Endothelial cell of umbilical vein (primary cell): ENCODE measurements at regions not wholly inside any gene's neighbourhood (a gene's known extent, or its start where the extent isn't known, plus 50 kb on each side); places are given as distances from the start of the nearest gene placed in this dataset.

Experiments
- BruUV-seq: library from RNA; stranded (reverse); fragments of 400-500 nt; replicated peaks from 2 replicates; lab custom pipeline; 2021; lab: Mats Ljungman, UMichigan
- CTCF ChIA-PET: fragments of 300-600, 350-600 bp; sonication (Branson Sonifier 250); formaldehyde crosslinking; loops from one replicate; lab custom pipeline; 2021; ENCODE audit warnings: antibody characterized with exemption, inconsistent platforms; lab: Charles Lee
- POLR2A ChIA-PET: fragments of 300-600, 350-600 bp; sonication (Branson Sonifier 250); formaldehyde crosslinking; loops from one replicate; lab custom pipeline; 2021; ENCODE audit warnings: antibody characterized with exemption, inconsistent platforms; lab: Charles Lee
- DNase-seq: peaks from one replicate; pipeline ENCODE4 v3.0.0-alpha.2; 2011; ENCODE audit warnings: low read depth, low spot score
- FAIRE-seq: peaks from 2 replicates; lab custom pipeline; 2011; peaks lifted over from hg19 to GRCh38; lab: Jason Lieb, UNC
- H2AFZ ChIP-seq: 2 replicates; pipeline ENCODE4 v1.6.0; 2012; ENCODE audit warnings: low read depth, low read length, control low read depth, inconsistent platforms
- H3K27ac ChIP-seq: 2 replicates; pipeline ENCODE4 v1.5.1; 2011; ENCODE audit warnings: low read depth, mild to moderate bottlenecking, control low read depth, low read length, moderate library complexity; ENCODE audit not compliant: insufficient read depth
- H3K27me3 ChIP-seq, 2 experiments: 2 replicates each; pipeline versions ENCODE4 v1.6.0 to v1.6.1; 2011; ENCODE audit warnings: low read length in 2 of 2, mixed read lengths in 1 of 2; ENCODE audit not compliant: control insufficient read depth in 2 of 2, insufficient read depth in 2 of 2
- H3K36me3 ChIP-seq, 2 experiments: 2 replicates in 1 of 2; 3 replicates in 1 of 2; pipeline ENCODE4 v1.5.1; 2011; ENCODE audit warnings: low read length in 2 of 2, mild to moderate bottlenecking in 1 of 2, moderate library complexity in 1 of 2; ENCODE audit not compliant: control insufficient read depth in 2 of 2, insufficient read depth in 2 of 2; ENCODE audit errors: extremely low read depth in 1 of 2
- H3K4me1 ChIP-seq: 3 replicates; pipeline ENCODE4 v1.5.1; 2011; ENCODE audit warnings: mild to moderate bottlenecking, low read length; ENCODE audit not compliant: control insufficient read depth, insufficient read depth; ENCODE audit errors: extremely low read depth
- H3K4me2 ChIP-seq: 2 replicates; pipeline ENCODE4 v1.6.1; 2011; ENCODE audit warnings: low read length, control low read depth, mixed read lengths; ENCODE audit not compliant: insufficient read depth
- H3K4me3 ChIP-seq, 3 experiments: fragments of 200-600 bp in 1 of 3; sonication (generic), shearing (Covaris generic) in 1 of 3; replicated peaks in 1 of 3; 2 replicates each; pipeline ENCODE4 v1.5.1; 2011 to 2016; ENCODE audit warnings: control low read depth in 3 of 3, low read length in 3 of 3, mild to moderate bottlenecking in 2 of 3, inconsistent platforms in 1 of 3, low read depth in 1 of 3, moderate library complexity in 1 of 3; ENCODE audit not compliant: insufficient read depth in 1 of 3
- H3K79me2 ChIP-seq: 2 replicates; pipeline ENCODE4 v1.6.0; 2012; ENCODE audit warnings: low read length, inconsistent platforms; ENCODE audit not compliant: control insufficient read depth, insufficient read depth
- H3K9ac ChIP-seq: replicated peaks from 2 replicates; pipeline ENCODE3; 2011; ENCODE audit warnings: low read length, control low read depth; ENCODE audit not compliant: insufficient read depth; ENCODE audit errors: extremely low read depth
- H3K9me1 ChIP-seq: replicated peaks from 3 replicates; pipeline ENCODE4 v1.6.0; 2011; ENCODE audit warnings: mild to moderate bottlenecking, low read length; ENCODE audit not compliant: control insufficient read depth, insufficient read depth; ENCODE audit errors: extremely low read depth
- H3K9me3 ChIP-seq: replicated peaks from 2 replicates; pipeline ENCODE4 v1.5.1; 2012; ENCODE audit warnings: low read length, inconsistent platforms; ENCODE audit not compliant: control insufficient read depth, insufficient read depth
- H4K20me1 ChIP-seq: replicated peaks from 2 replicates; pipeline ENCODE3; 2011; ENCODE audit warnings: mild to moderate bottlenecking, low read length; ENCODE audit not compliant: control insufficient read depth, insufficient read depth; ENCODE audit errors: extremely low read depth
- MYC ChIP-seq: IDR thresholded peaks from one replicate; pipeline ENCODE4 v1.6.1; 2011; ENCODE audit warnings: mild to moderate bottlenecking, low read depth, low read length
- dilution Hi-C: fragments of 300-500 bp; cut with MboI; formaldehyde crosslinking; loops from one replicate; pipeline ENCODE4 v1.15.0; 2019; ENCODE audit warnings: low sequenced_read_pairs; ENCODE audit not compliant: extremely low pct_ligation_motif_present
- intact Hi-C: fragments of 100-400 bp; cut with micrococcal nuclease; formaldehyde crosslinking; loops from one replicate; pipeline ENCODE4 v1.10.0; 2022
- TF ChIP-seq, protein P1 (sequence below): IDR thresholded peaks from 2 replicates; pipeline ENCODE4 v1.6.1; 2011; ENCODE audit not compliant: insufficient read depth, insufficient read length

GRCh38 chr2:19496646-19497045 is 138.2 kb upstream of the OSR1 start:
- H2AFZ ChIP-seq: no peak overlapping the region
- no peaks in the 10 kb centered on the region for H3K36me3 ChIP-seq
- no peak overlapping the region for H3K4me3 ChIP-seq
- no peaks in the 10 kb centered on the region for H4K20me1 ChIP-seq
- H3K27me3 ChIP-seq: no peaks in the 10 kb centered on the region
- ChIA-PET CTCF (interaction anchor here (1.2 to 1.6 kb wide), 2 partner anchors 10 to 12 kb away, joined by 3 to 4 read pairs; no protein-coding TSS in a partner anchor), POLR2A (no interaction called here)
- no peaks in the 10 kb centered on the region for H3K9me1 ChIP-seq
- DNase-seq (no peak), FAIRE-seq (no peak)
- intact Hi-C loops (no loop called here), dilution Hi-C loops (no loop called here)
- H3K4me2 ChIP-seq: no peak overlapping the region
- no peaks in the 10 kb centered on the region for H3K4me1 ChIP-seq
- H3K9me3 ChIP-seq: no peaks in the 10 kb centered on the region
- no peaks in the 10 kb centered on the region for H3K79me2 ChIP-seq
- H3K27ac ChIP-seq: no peak overlapping the region
- no TSS peak for BruUV-seq
- TF ChIP-seq MYC: no peak
- no peak overlapping the region for H3K9ac ChIP-seq

GRCh38 chr2:19494241-19494640 is 135.8 kb upstream of the OSR1 start:
- no peaks in the 10 kb centered on the region for H3K9me1 ChIP-seq
- no peaks in the 10 kb centered on the region for H3K27me3 ChIP-seq
- no peaks in the 10 kb centered on the region for H3K9me3 ChIP-seq
- no peaks in the 10 kb centered on the region for H3K36me3 ChIP-seq
- no peak for DNase-seq
- no peaks in the 10 kb centered on the region for H3K79me2 ChIP-seq
- no peak overlapping the region for H3K27ac ChIP-seq
- H3K4me3 ChIP-seq: no peak overlapping the region
- BruUV-seq: no TSS peak
- H4K20me1 ChIP-seq: no peaks in the 10 kb centered on the region
- no peak overlapping the region for H3K4me2 ChIP-seq
- dilution Hi-C loops (no loop called here), intact Hi-C loops (no loop called here)
- TF ChIP-seq, protein P1, sequence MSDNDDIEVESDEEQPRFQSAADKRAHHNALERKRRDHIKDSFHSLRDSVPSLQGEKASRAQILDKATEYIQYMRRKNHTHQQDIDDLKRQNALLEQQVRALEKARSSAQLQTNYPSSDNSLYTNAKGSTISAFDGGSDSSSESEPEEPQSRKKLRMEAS: no peak
- ChIA-PET POLR2A (no interaction called here), CTCF (no interaction called here)
- H3K4me1 ChIP-seq: no peaks in the 10 kb centered on the region
- FAIRE-seq: no peak
- no peak overlapping the region for H3K9ac ChIP-seq
- H2AFZ ChIP-seq: no peak overlapping the region
